Fibroblast of gingiva (primary cell): ENCODE measurements at regions not wholly inside any gene's neighbourhood (a gene's known extent, or its start where the extent isn't known, plus 50 kb on each side); places are given as distances from the start of the nearest gene placed in this dataset.
"Not testable (repeated sequence)": the region's sequence is repeated elsewhere in the genome, so short reads cannot be mapped to it uniquely, and the experiment has no call there.

Source experiments
- DNase-seq: peaks from one replicate; pipeline ENCODE4 v3.0.0-alpha.2; 2011; ENCODE audit warnings: low read depth

DNA sequence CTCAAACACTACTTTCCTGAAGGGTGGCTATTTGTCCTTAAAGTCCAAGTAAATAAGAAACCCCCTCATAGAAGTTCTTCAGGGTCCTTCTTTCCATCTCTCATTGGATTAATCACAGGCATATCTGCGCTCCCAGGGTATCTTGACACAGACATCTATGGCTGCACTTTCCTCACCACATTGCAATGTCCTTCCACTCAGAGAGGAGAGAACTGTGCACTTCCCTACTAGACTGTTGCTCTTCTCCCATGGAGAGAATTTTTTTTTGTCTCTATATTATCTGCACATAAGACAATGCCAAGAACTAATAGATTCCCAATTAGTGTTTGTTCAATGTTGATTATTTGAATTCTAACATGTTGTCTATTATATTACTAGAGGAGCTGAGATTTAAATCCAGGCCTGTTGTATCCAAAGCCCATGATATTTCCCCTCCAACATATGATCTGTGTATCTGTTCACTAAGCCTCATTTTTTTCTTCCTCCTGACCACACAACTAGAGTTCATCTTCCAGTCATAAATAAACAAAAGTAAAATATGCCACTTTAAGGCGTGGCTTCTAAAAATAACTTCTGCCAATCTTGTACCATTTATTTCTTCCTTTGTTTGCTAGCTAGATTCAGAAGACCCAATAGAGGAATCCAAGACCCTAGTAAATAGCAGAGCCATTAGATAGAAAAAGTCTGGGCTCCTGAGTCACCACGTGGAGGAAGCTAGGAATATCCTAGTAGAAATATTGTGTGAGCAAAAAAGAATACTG, 61.5 kb upstream of the FAM241A start:
- DNase-seq = no peak

- no peak for DNase-seq
Measured at GRCh38 chr4:112085156-112086035, 59.9 kb upstream of the FAM241A start.

- no peak for DNase-seq
Measured at GRCh38 chr4:112086036-112086434, 59.2 kb upstream of the FAM241A start.

DNA sequence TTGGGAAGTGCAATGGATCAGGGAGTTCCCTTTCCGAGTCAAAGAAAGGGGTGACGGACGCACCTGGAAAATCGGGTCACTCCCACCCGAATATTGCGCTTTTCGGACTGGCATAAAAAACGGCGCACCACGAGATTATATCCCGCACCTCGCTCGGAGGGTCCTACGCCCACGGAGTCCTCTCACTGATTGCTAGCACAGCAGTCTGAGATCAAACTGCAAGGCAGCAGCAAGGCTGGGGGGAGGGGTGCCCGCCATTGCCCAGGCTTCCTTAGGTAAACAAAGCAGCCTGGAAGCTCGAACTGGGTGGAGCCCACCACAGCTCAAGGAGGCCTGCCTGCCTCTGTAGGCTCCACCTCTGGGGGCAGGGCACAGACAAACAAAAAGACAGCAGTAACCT, 58.6 kb upstream of the FAM241A start:
- not testable (repeated sequence) for DNase-seq

GRCh38 chr4:112092330-112092729, 52.9 kb upstream of the FAM241A start:
- not testable (repeated sequence) for DNase-seq

DNA sequence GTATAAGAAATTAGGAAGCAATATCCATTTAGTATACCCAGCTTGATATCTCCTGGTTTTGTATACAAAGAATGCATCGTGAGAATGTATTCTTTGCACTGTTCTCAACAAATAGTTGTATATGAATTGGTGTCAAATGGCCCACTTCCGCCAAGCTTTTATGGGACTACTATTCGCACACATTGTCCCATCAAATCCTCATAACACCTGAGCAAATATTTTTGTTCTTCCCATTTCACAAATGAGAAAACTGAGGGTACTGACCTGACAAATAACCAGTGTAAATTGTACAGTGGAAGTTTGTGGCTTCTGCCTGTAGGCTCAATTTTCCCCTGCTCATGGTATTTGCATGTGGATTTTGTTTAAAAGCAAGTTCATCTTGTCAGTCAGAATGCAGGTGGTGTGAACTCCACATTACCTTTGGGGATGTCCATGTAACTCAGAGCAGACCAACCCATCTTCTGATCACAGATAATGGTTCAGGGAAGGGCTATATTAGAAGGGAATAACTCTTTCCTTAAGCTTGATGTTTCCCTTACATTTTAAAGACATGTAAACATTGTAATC, 51.5 kb upstream of the FAM241A start:
- DNase-seq = no peak

- no peak for DNase-seq
Measured at GRCh38 chr4:112094330-112094729, 50.9 kb upstream of the FAM241A start.
